ENCODE measurements at regions not wholly inside any gene's neighbourhood (a gene's known extent, or its start where the extent isn't known, plus 50 kb on each side); places are given as distances from the start of the nearest gene placed in this dataset.
A peak's percentile ranks its signal among the peaks of the same experiment; 100 is the strongest.

GRCh38 chr18:55884498-55884897 lies 296.5 kb upstream of the TCF4 start:
- WGBS, 2 experiments (ENCODE audit: extremely low coverage in 1 of 2, insufficient coverage in 1 of 2, insufficient read length in 1 of 2, insufficient replicate concordance in 2 of 2, low coverage in 1 of 2, low lambda C conversion rate in 2 of 2, missing lambda C conversion rate in 1 of 2) = 90% methylated on average over 2 of the region's 2 CpGs; no CpG with 5 or more reads in 1 of the 2 experiments
- H3K36me3 ChIP-seq (ENCODE audit: control insufficient read depth in 2 of 4, insufficient read depth in 4 of 4, low read length in 3 of 4) = no peaks in the 10 kb centered on the region
- 0 out of 2 replicates have a peak overlapping the region, but pooled peaks have one; percentile 4 for H2AFZ ChIP-seq (ENCODE audit: low read length)
- ChIA-PET CTCF (ENCODE audit: partially characterized antibody) (interaction anchor here (1.2 kb wide), 1 partner anchor 44 kb away, joined by 3 read pairs; no protein-coding TSS in a partner anchor), POLR2A (ENCODE audit: partially characterized antibody) (no interaction called here)
- H4K5ac ChIP-seq (ENCODE audit: insufficient read length, low read depth, low read length) = no peak overlapping the region
- H3K4me1 ChIP-seq (replicated peaks in 1 of 4; ENCODE audit: control insufficient read depth in 3 of 4, insufficient read depth in 4 of 4, low read length in 3 of 4) = no peaks in the 10 kb centered on the region
- no peak overlapping the region for H2BK15ac ChIP-seq (ENCODE audit: low read length)
- H3K18ac ChIP-seq (ENCODE audit: extremely low read depth, low read length) = no peak overlapping the region
- H3K79me2 ChIP-seq (ENCODE audit: control insufficient read depth in 1 of 2, insufficient read depth in 2 of 2, low read length in 2 of 2) = no peaks in the 10 kb centered on the region
- H3K4me2 ChIP-seq (ENCODE audit: insufficient read depth in 1 of 2, low read depth in 2 of 2, low read length in 2 of 2) = no peak overlapping the region
- H2BK20ac ChIP-seq (ENCODE audit: low read length) = no peak overlapping the region
- H3K56ac ChIP-seq (replicated peaks; ENCODE audit: insufficient read length, low read depth, low read length) = no peak overlapping the region
- no peaks in the 10 kb centered on the region for H3K27me3 ChIP-seq (replicated peaks in 1 of 4; ENCODE audit: control insufficient read depth in 3 of 4, extremely low read depth in 1 of 4, insufficient read depth in 3 of 4, low read length in 3 of 4)
- TF ChIP-seq SIN3A (conservative IDR thresholded peaks at IDR 0.05 in 1 of 2, IDR thresholded peaks at IDR 0.05 in 1 of 2; ENCODE audit: low read depth in 1 of 2, low read length in 2 of 2) (no peak), JUND (IDR thresholded peaks at IDR 0.05; ENCODE audit: low read length) (no peak), NANOG (IDR thresholded peaks at IDR 0.05; ENCODE audit: insufficient read depth, low read depth, low read length, poor library complexity, severe bottlenecking) (no peak), EGR1 (IDR thresholded peaks at IDR 0.05; ENCODE audit: borderline replicate concordance, low read depth, low read length) (no peak), RFX5 (IDR thresholded peaks at IDR 0.05; ENCODE audit: borderline replicate concordance, low read depth, low read length) (no peak), RXRA (IDR thresholded peaks at IDR 0.05; ENCODE audit: insufficient read depth, low read depth, low read length) (no peak), EZH2 (IDR thresholded peaks at IDR 0.05; ENCODE audit: low read depth, low read length, severe bottlenecking) (no peak), POU5F1 (IDR thresholded peaks at IDR 0.05; ENCODE audit: low read depth, low read length) (no peak), CEBPB (IDR thresholded peaks at IDR 0.05; ENCODE audit: low read depth, low read length) (no peak), MAFK (IDR thresholded peaks at IDR 0.05; ENCODE audit: low read depth, low read length) (no peak), MAX (IDR thresholded peaks at IDR 0.05) (no peak), CHD2 (IDR thresholded peaks at IDR 0.05; ENCODE audit: low read length) (no peak), YY1 (IDR thresholded peaks at IDR 0.05; ENCODE audit: low read depth, low read length) (no peak)
- H2BK5ac ChIP-seq (ENCODE audit: low read depth, low read length) = no peak overlapping the region
- no peak for FAIRE-seq
- H2AK5ac ChIP-seq (ENCODE audit: low read depth, low read length) = no peak overlapping the region
- H4K20me1 ChIP-seq (replicated peaks in 1 of 2; ENCODE audit: control insufficient read depth in 1 of 2, insufficient read depth in 2 of 2, low read length in 2 of 2) = no peaks in the 10 kb centered on the region
- H3K4me3 ChIP-seq (ENCODE audit: extremely low read depth in 1 of 4, insufficient read depth in 2 of 4, low read depth in 3 of 4, low read length in 4 of 4) = no peak overlapping the region
- H3K27ac ChIP-seq (ENCODE audit: low read depth, low read length) = no peak overlapping the region
- H3K79me1 ChIP-seq (ENCODE audit: low read depth, low read length) = no peaks in the 10 kb centered on the region
- no peak overlapping the region for H3K23ac ChIP-seq (ENCODE audit: insufficient read length)
- no peak overlapping the region for H3K14ac ChIP-seq (ENCODE audit: insufficient read length)
- peaks cover 0 to 5% of the 10 kb centered on the region in 2 experiments; a peak in 2 of 4 replicates for H3K9me3 ChIP-seq (ENCODE audit: insufficient read depth in 2 of 2, low read depth in 1 of 2, low read length in 1 of 2)
- H4K91ac ChIP-seq (replicated peaks; ENCODE audit: insufficient read length, low read length) = no peak overlapping the region
- no peaks in the 10 kb centered on the region for H3K23me2 ChIP-seq (ENCODE audit: low read depth, low read length)
- no peak overlapping the region for H3K4ac ChIP-seq (replicated peaks; ENCODE audit: insufficient read length, low read depth, low read length)
- no peak overlapping the region for H2BK12ac ChIP-seq (ENCODE audit: low read depth, low read length)
- H3K9ac ChIP-seq (replicated peaks in 1 of 4; ENCODE audit: extremely low read depth in 1 of 4, low read depth in 3 of 4, low read length in 3 of 4) = no peak overlapping the region
- no peak overlapping the region for H2BK120ac ChIP-seq (replicated peaks; ENCODE audit: low read depth, low read length)
- DNase-seq (ENCODE audit: low read depth in 1 of 2, low spot score in 2 of 2) = no peak
- no peak overlapping the region for H4K8ac ChIP-seq (ENCODE audit: extremely low read depth, insufficient read depth, low read length)

All from H1 (cell line).